ENCODE measurements at regions not wholly inside any gene's neighbourhood (a gene's known extent, or its start where the extent isn't known, plus 50 kb on each side); places are given as distances from the start of the nearest gene placed in this dataset.
A peak's percentile ranks its signal among the peaks of the same experiment; 100 is the strongest.

DNA sequence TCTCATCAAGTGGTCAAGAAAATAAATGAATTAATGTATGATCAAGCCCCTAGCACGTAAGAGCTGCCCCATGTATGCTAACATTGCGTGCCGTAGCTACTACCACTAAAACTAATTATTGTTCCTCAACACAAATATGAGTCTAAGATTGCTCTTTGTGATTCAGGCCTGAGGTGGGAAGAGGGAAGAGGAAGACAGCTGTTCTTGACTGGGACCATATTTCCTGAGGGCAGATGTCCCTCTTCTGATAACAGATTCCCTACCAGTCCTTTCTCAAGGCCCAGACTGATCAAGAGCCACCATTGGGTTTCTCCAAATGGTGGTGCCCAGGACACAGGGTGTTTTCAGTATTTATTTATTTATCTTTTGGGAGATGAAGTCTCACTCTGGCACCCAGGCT is 87.2 kb upstream of the CADM1 start:
- TF ChIP-seq CTCF (conservative IDR thresholded peaks at IDR 0.05; ENCODE audit: low read depth, low read length), result no peak
- H3K4me3 ChIP-seq (ENCODE audit: low read length), result no peak overlapping the region
- no peak for DNase-seq (ENCODE audit: low read depth)

- H3K4me3 ChIP-seq (ENCODE audit: low read length), result no peak overlapping the region
- DNase-seq (ENCODE audit: low read depth), result no peak
- TF ChIP-seq CTCF (conservative IDR thresholded peaks at IDR 0.05; ENCODE audit: low read depth, low read length), result no peak
These were observed 86.0 kb upstream of the CADM1 start for GRCh38 chr11:115590254-115590653.

GRCh38 chr11:115587718-115588342 is 83.6 kb upstream of the CADM1 start:
- H3K4me3 ChIP-seq (ENCODE audit: low read length), result no peak overlapping the region
- no peak for TF ChIP-seq CTCF (conservative IDR thresholded peaks at IDR 0.05; ENCODE audit: low read depth, low read length)
- no peak for DNase-seq (ENCODE audit: low read depth)

DNA sequence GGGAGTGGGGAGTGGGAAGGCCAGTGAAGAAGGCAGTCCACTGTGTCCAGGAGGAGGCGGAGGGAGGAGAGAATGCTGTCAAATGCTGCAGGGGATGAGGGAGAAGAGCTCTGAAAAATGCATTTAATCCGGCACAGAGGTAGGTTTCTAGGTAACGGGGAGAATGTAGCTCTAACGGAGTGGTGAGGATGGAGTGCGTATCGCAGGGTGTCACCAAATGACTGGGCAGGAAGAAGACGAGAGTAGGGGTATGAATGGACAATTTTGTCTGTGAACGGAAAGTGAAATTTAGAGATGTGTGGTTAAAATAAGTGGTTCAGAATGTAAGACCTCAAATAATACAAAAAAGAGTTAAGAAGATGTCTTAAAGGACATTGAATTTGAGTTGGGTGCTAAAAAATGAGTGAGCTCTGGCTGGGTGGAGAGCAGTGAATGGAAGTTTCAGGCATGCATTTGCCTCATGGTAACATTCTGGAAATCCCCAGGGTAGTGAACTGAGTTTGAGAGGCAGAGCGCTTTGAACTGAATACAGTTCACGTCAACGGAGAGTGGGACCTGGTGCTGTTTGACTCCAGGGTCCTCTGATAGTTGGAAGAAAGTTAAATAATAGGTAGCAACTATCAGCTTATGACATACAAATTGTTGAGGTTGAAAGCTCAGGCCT is 81.3 kb upstream of the CADM1 start:
- no peak for TF ChIP-seq CTCF (conservative IDR thresholded peaks at IDR 0.05; ENCODE audit: low read depth, low read length)
- H3K4me3 ChIP-seq (ENCODE audit: low read length), result no peak overlapping the region
- no peak for DNase-seq (ENCODE audit: low read depth)

GRCh38 chr11:115581871-115582639 is 77.8 kb upstream of the CADM1 start:
- no peak overlapping the region for H3K4me3 ChIP-seq (ENCODE audit: low read length)
- peak; percentile 40 for TF ChIP-seq CTCF (conservative IDR thresholded peaks at IDR 0.05; ENCODE audit: low read depth, low read length)
- no peak for DNase-seq (ENCODE audit: low read depth)

GRCh38 chr11:115580927-115581680 is 76.9 kb upstream of the CADM1 start:
- no peak overlapping the region for H3K4me3 ChIP-seq (ENCODE audit: low read length)
- DNase-seq (ENCODE audit: low read depth), result peak; percentile 33
- no peak for TF ChIP-seq CTCF (conservative IDR thresholded peaks at IDR 0.05; ENCODE audit: low read depth, low read length)

Data from retinal pigment epithelial cell (primary cell).